ENCODE measurements at regions not wholly inside any gene's neighbourhood (a gene's known extent, or its start where the extent isn't known, plus 50 kb on each side); places are given as distances from the start of the nearest gene placed in this dataset.

- H3K4me1 ChIP-seq (ENCODE audit: insufficient read depth, low read length, severe bottlenecking), result no peaks in the 10 kb centered on the region
- no peak overlapping the region for H3K4me2 ChIP-seq (ENCODE audit: low read length)
- no peaks in the 10 kb centered on the region for H3F3A ChIP-seq (ENCODE audit: insufficient read depth, low read length)
- H3K79me2 ChIP-seq (ENCODE audit: insufficient read depth, low read length), result no peaks in the 10 kb centered on the region
- H2AFZ ChIP-seq (ENCODE audit: low read length), result no peak overlapping the region
- H3K27ac ChIP-seq (ENCODE audit: low read depth, low read length, poor library complexity, severe bottlenecking), result no peak overlapping the region
- no peak overlapping the region for H3K9ac ChIP-seq (ENCODE audit: low read length)
- H3K4me3 ChIP-seq (ENCODE audit: low read depth, low read length, poor library complexity, severe bottlenecking), result no peak overlapping the region
- H3K9me2 ChIP-seq (ENCODE audit: low read depth, low read length), result no peaks in the 10 kb centered on the region
- H3K36me3 ChIP-seq (ENCODE audit: insufficient read depth, low read length), result no peaks in the 10 kb centered on the region
- H3K27me3 ChIP-seq (ENCODE audit: insufficient read depth, low read length), result no peaks in the 10 kb centered on the region
- H3K9me3 ChIP-seq (ENCODE audit: low read length), result no peaks in the 10 kb centered on the region
- TF ChIP-seq CTCF (IDR thresholded peaks at IDR 0.05; ENCODE audit: low read length), result no peak
- TF ChIP-seq EZH2 (IDR thresholded peaks at IDR 0.05; ENCODE audit: borderline replicate concordance, low read length), result no peak
- H4K20me1 ChIP-seq (ENCODE audit: insufficient read depth, low read length), result no peaks in the 10 kb centered on the region
Observed at GRCh38 chr11:80379620-80380278, 938.9 kb upstream of the TENM4 start.

GRCh38 chr11:80371931-80372330 lies 931.1 kb upstream of the TENM4 start:
- TF ChIP-seq CTCF (IDR thresholded peaks at IDR 0.05; ENCODE audit: low read length), result no peak
- TF ChIP-seq EZH2 (IDR thresholded peaks at IDR 0.05; ENCODE audit: borderline replicate concordance, low read length), result no peak

DNA sequence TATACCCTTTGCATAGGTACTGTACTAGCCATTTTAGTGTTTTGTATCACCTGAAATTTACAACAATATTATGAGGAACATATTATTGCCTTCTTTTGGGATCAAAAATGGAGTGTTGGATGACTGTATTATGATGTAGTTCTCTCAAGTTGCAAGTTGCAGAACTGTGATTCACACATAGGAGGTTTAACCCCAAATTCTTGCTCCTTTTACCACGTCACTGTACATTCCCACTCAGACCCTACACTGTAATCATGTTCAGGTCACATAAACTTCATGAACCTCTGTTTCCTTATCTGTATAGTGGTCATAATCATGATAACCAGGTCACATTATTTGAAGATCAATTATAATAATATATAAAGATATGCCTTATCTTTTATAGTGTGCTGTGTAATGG lies 925.1 kb upstream of the TENM4 start:
- H3K4me2 ChIP-seq (ENCODE audit: low read length), result no peak overlapping the region
- H3K9me2 ChIP-seq (ENCODE audit: low read depth, low read length), result no peaks in the 10 kb centered on the region
- TF ChIP-seq CTCF (IDR thresholded peaks at IDR 0.05; ENCODE audit: low read length), result no peak
- no peak for TF ChIP-seq EZH2 (IDR thresholded peaks at IDR 0.05; ENCODE audit: borderline replicate concordance, low read length)
- H3K36me3 ChIP-seq (ENCODE audit: insufficient read depth, low read length), result no peaks in the 10 kb centered on the region
- H3K27ac ChIP-seq (ENCODE audit: low read depth, low read length, poor library complexity, severe bottlenecking), result no peak overlapping the region
- no peak overlapping the region for H3K9ac ChIP-seq (ENCODE audit: low read length)
- H3K79me2 ChIP-seq (ENCODE audit: insufficient read depth, low read length), result no peaks in the 10 kb centered on the region
- H3K9me3 ChIP-seq (ENCODE audit: low read length), result no peaks in the 10 kb centered on the region
- H3K4me1 ChIP-seq (ENCODE audit: insufficient read depth, low read length, severe bottlenecking), result no peaks in the 10 kb centered on the region
- no peak overlapping the region for H3K4me3 ChIP-seq (ENCODE audit: low read depth, low read length, poor library complexity, severe bottlenecking)
- H2AFZ ChIP-seq (ENCODE audit: low read length), result no peak overlapping the region
- H3K27me3 ChIP-seq (ENCODE audit: insufficient read depth, low read length), result no peaks in the 10 kb centered on the region
- no peaks in the 10 kb centered on the region for H3F3A ChIP-seq (ENCODE audit: insufficient read depth, low read length)
- H4K20me1 ChIP-seq (ENCODE audit: insufficient read depth, low read length), result no peaks in the 10 kb centered on the region

More at GRCh38 chr11:80371931-80372330, 931.1 kb upstream of the TENM4 start:
- H3K79me2 ChIP-seq (ENCODE audit: insufficient read depth, low read length), result no peaks in the 10 kb centered on the region
- H3K4me3 ChIP-seq (ENCODE audit: low read depth, low read length, poor library complexity, severe bottlenecking), result no peak overlapping the region
- no peaks in the 10 kb centered on the region for H3K36me3 ChIP-seq (ENCODE audit: insufficient read depth, low read length)
- H3K9ac ChIP-seq (ENCODE audit: low read length), result no peak overlapping the region
- no peak overlapping the region for H3K4me2 ChIP-seq (ENCODE audit: low read length)
- H3K27ac ChIP-seq (ENCODE audit: low read depth, low read length, poor library complexity, severe bottlenecking), result no peak overlapping the region
- no peak overlapping the region for H2AFZ ChIP-seq (ENCODE audit: low read length)
- H4K20me1 ChIP-seq (ENCODE audit: insufficient read depth, low read length), result no peaks in the 10 kb centered on the region
- H3F3A ChIP-seq (ENCODE audit: insufficient read depth, low read length), result no peaks in the 10 kb centered on the region
- H3K9me2 ChIP-seq (ENCODE audit: low read depth, low read length), result no peaks in the 10 kb centered on the region
- no peaks in the 10 kb centered on the region for H3K9me3 ChIP-seq (ENCODE audit: low read length)
- H3K27me3 ChIP-seq (ENCODE audit: insufficient read depth, low read length), result no peaks in the 10 kb centered on the region
- no peaks in the 10 kb centered on the region for H3K4me1 ChIP-seq (ENCODE audit: insufficient read depth, low read length, severe bottlenecking)

All from OCI-LY1 (cell line).